KMS-11 (cell line): ENCODE measurements at regions not wholly inside any gene's neighbourhood (a gene's known extent, or its start where the extent isn't known, plus 50 kb on each side); places are given as distances from the start of the nearest gene placed in this dataset.

Source experiments
- H2AFZ ChIP-seq: fragments of 200-600 bp; sonication (generic); 2 replicates; pipeline ENCODE4 v1.6.1; 2016; ENCODE audit warnings: antibody characterized with exemption, mixed run types, low read depth
- H3K27ac ChIP-seq: fragments of 200-600 bp; sonication (generic); 2 replicates; pipeline ENCODE4 v1.6.1; 2016; ENCODE audit warnings: mild to moderate bottlenecking, mixed run types
- H3K27me3 ChIP-seq: fragments of 200-600 bp; sonication (generic); 2 replicates; pipeline ENCODE4 v1.6.1; 2017; ENCODE audit warnings: mild to moderate bottlenecking, low read depth, mixed run types, moderate library complexity; ENCODE audit not compliant: insufficient read depth
- H3K36me3 ChIP-seq: fragments of 200-600 bp; sonication (generic); 2 replicates; pipeline ENCODE4 v1.6.1; 2017; ENCODE audit warnings: mild to moderate bottlenecking, mixed run types; ENCODE audit not compliant: insufficient read depth
- H3K4me1 ChIP-seq: fragments of 200-600 bp; sonication (generic); 2 replicates; pipeline ENCODE4 v1.6.1; 2016; ENCODE audit warnings: mild to moderate bottlenecking, low read depth, mixed run types; ENCODE audit not compliant: poor library complexity, severe bottlenecking
- H3K4me2 ChIP-seq: fragments of 200-600 bp; sonication (generic); 2 replicates; pipeline ENCODE4 v1.7.0; 2016; ENCODE audit warnings: mild to moderate bottlenecking, mixed run types
- H3K4me3 ChIP-seq: fragments of 200-600 bp; sonication (generic); IDR thresholded peaks from 2 replicates; pipeline ENCODE4 v1.6.1; 2017; ENCODE audit warnings: low read depth, low read length, mixed read lengths; ENCODE audit not compliant: insufficient read depth
- H3K79me2 ChIP-seq: fragments of 200-600 bp; sonication (generic); 2 replicates; pipeline ENCODE4 v1.6.1; 2016; ENCODE audit warnings: low read depth, mixed run types; ENCODE audit not compliant: insufficient read depth
- H3K9ac ChIP-seq: fragments of 200-600 bp; sonication (generic); 2 replicates; pipeline ENCODE4 v1.6.1; 2016; ENCODE audit warnings: mild to moderate bottlenecking, mixed run types
- H4K20me1 ChIP-seq: fragments of 200-600 bp; sonication (generic); 2 replicates; pipeline ENCODE4 v1.6.1; 2016; ENCODE audit warnings: mild to moderate bottlenecking, mixed run types; ENCODE audit not compliant: insufficient read depth
- CTCF ChIP-seq: fragments of 200-600 bp; sonication (generic); conservative IDR thresholded peaks from 2 replicates; pipeline ENCODE4 v1.6.1; 2017; ENCODE audit warnings: low read depth, mild to moderate bottlenecking, antibody characterized with exemption, low read length, moderate library complexity, mixed read lengths

DNA sequence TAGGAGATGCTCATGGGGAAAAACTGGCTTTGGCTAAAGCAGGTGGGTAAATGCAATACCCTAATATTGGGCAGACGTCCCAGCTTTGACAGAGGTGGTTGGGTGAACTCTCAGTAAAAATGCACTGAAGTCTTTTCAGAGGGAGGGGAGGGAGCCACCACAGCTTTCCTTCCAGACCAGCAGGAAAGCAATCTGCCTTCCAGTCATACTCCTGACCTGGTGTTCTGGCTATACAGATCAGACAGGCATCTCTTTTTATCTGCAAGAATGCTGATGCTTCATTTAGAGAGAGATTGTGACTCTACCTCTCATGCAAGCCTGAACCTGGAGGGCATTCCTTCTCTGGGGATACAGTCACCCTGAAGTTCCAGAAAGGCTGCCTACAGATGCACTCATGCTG, 52.6 kb upstream of the ICA1 start:
- Histone ChIP-seq H3K4me1 (no peaks in the 10 kb centered on the region), H3K9ac (no peak overlapping the region), H4K20me1 (no peaks in the 10 kb centered on the region), H3K36me3 (no peaks in the 10 kb centered on the region), H3K79me2 (no peaks in the 10 kb centered on the region), H3K4me2 (no peak overlapping the region), H2AFZ (no peak overlapping the region), H3K4me3 (no peak overlapping the region), H3K27ac (no peak overlapping the region), H3K27me3 (no peaks in the 10 kb centered on the region)
- TF ChIP-seq CTCF = no peak

- no peaks in the 10 kb centered on the region for H3K36me3 ChIP-seq
- H3K27ac ChIP-seq = no peak overlapping the region
- H3K4me2 ChIP-seq = no peak overlapping the region
- H3K4me3 ChIP-seq = no peak overlapping the region
- TF ChIP-seq CTCF = no peak
- H2AFZ ChIP-seq = no peak overlapping the region
- H3K27me3 ChIP-seq = no peaks in the 10 kb centered on the region
- no peaks in the 10 kb centered on the region for H3K4me1 ChIP-seq
- no peaks in the 10 kb centered on the region for H3K79me2 ChIP-seq
- no peak overlapping the region for H3K9ac ChIP-seq
- H4K20me1 ChIP-seq = no peaks in the 10 kb centered on the region
Measured at GRCh38 chr7:8319115-8319514, 57.1 kb upstream of the ICA1 start.

- TF ChIP-seq CTCF = no peak
- Histone ChIP-seq H3K79me2 (no peaks in the 10 kb centered on the region), H3K4me1 (no peaks in the 10 kb centered on the region), H3K27ac (no peak overlapping the region), H3K36me3 (no peaks in the 10 kb centered on the region), H2AFZ (no peak overlapping the region), H3K4me3 (no peak overlapping the region), H4K20me1 (no peaks in the 10 kb centered on the region), H3K27me3 (no peaks in the 10 kb centered on the region), H3K9ac (no peak overlapping the region), H3K4me2 (no peak overlapping the region)
Measured at GRCh38 chr7:8320174-8320573, 58.2 kb upstream of the ICA1 start.

GRCh38 chr7:8321312-8321711, 59.3 kb upstream of the ICA1 start:
- TF ChIP-seq CTCF = no peak

GRCh38 chr7:8322667-8323066, 60.7 kb upstream of the ICA1 start:
- Histone ChIP-seq H2AFZ (no peak overlapping the region), H3K27me3 (no peaks in the 10 kb centered on the region), H4K20me1 (no peaks in the 10 kb centered on the region), H3K9ac (no peak overlapping the region), H3K4me2 (no peak overlapping the region), H3K36me3 (no peaks in the 10 kb centered on the region), H3K4me1 (no peaks in the 10 kb centered on the region), H3K4me3 (no peak overlapping the region), H3K79me2 (no peaks in the 10 kb centered on the region), H3K27ac (no peak overlapping the region)
- no peak for TF ChIP-seq CTCF

More at GRCh38 chr7:8321312-8321711, 59.3 kb upstream of the ICA1 start:
- no peaks in the 10 kb centered on the region for H3K79me2 ChIP-seq
- no peaks in the 10 kb centered on the region for H4K20me1 ChIP-seq
- no peak overlapping the region for H3K4me3 ChIP-seq
- H3K36me3 ChIP-seq = no peaks in the 10 kb centered on the region
- no peak overlapping the region for H3K27ac ChIP-seq
- H3K27me3 ChIP-seq = no peaks in the 10 kb centered on the region
- H3K9ac ChIP-seq = no peak overlapping the region
- no peaks in the 10 kb centered on the region for H3K4me1 ChIP-seq
- H3K4me2 ChIP-seq = no peak overlapping the region
- no peak overlapping the region for H2AFZ ChIP-seq
